HepG2 (cell line): ENCODE measurements at regions not wholly inside any gene's neighbourhood (a gene's known extent, or its start where the extent isn't known, plus 50 kb on each side); places are given as distances from the start of the nearest gene placed in this dataset.
A peak's percentile ranks its signal among the peaks of the same experiment; 100 is the strongest.

Experiments used
- ATAC-seq: fragments of 200-7000 bp; cut with Tn5 transposase; 3 replicates; pipeline ENCODE4 v1.9.1; 2020; ENCODE audit warnings: mild to moderate bottlenecking, moderate library complexity
- BruUV-seq: library from RNA; stranded (reverse); fragments of 400-500 nt; replicated peaks from 2 replicates; lab custom pipeline; 2021; lab: Mats Ljungman, UMichigan
- CTCF ChIA-PET: fragments of 300-600 bp; formaldehyde crosslinking; extraction: SDS; loops from one replicate; lab custom pipeline; 2021; ENCODE audit warnings: low total read pairs, inconsistent platforms, low intra/inter-chr PET ratio; lab: Yijun Ruan, JAX
- POLR2A ChIA-PET: fragments of 350-600 bp; sonication (Branson Sonifier 250); formaldehyde crosslinking; loops from one replicate; lab custom pipeline; 2020; ENCODE audit warnings: antibody characterized with exemption, inconsistent platforms; lab: Yijun Ruan, JAX
- DNase-seq: peaks from one replicate; pipeline ENCODE4 v3.0.0-alpha.2; 2015; ENCODE audit warnings: low spot score
- FAIRE-seq: peaks from 3 replicates; lab custom pipeline; 2011; peaks lifted over from hg19 to GRCh38; lab: Jason Lieb, UNC
- H2AFZ ChIP-seq: one replicate; pipeline ENCODE4 v1.6.1; 2011; ENCODE audit warnings: low read length, inconsistent platforms
- H3K27ac ChIP-seq: fragments of 300-600 bp; 3 replicates; pipeline ENCODE4 v1.8.0; 2011; ENCODE audit warnings: mixed run types, mild to moderate bottlenecking, mixed read lengths, low read length, inconsistent platforms; ENCODE audit not compliant: insufficient read depth; ENCODE audit errors: extremely low read length
- H3K27me3 ChIP-seq, 2 experiments: fragments of 200-600 bp in 1 of 2; 2 replicates in 1 of 2; 3 replicates in 1 of 2; pipeline versions ENCODE4 v1.6.0 to v1.8.0; 2011; ENCODE audit warnings: low read length in 2 of 2, mild to moderate bottlenecking in 2 of 2, moderate library complexity in 2 of 2, inconsistent platforms in 1 of 2; ENCODE audit not compliant: insufficient read depth in 2 of 2, control insufficient read depth in 1 of 2
- H3K36me3 ChIP-seq, 2 experiments: fragments of 200-600 bp in 1 of 2; replicated peaks in 1 of 2; 2 replicates in 1 of 2; 3 replicates in 1 of 2; pipeline versions ENCODE4 v1.5.1 to v1.8.0; 2011; ENCODE audit warnings: low read length in 2 of 2, inconsistent platforms in 1 of 2; ENCODE audit not compliant: insufficient read depth in 2 of 2, control insufficient read depth in 1 of 2
- H3K4me1 ChIP-seq: 2 replicates; pipeline ENCODE4 v1.5.1; 2012; ENCODE audit warnings: low read length, inconsistent platforms; ENCODE audit not compliant: insufficient read depth
- H3K4me2 ChIP-seq: 2 replicates; pipeline ENCODE4 v1.6.0; 2011; ENCODE audit warnings: low read depth, low read length, inconsistent platforms
- H3K4me3 ChIP-seq, 3 experiments: fragments of 200-600 bp in 1 of 3; sonication (generic), shearing (Covaris generic) in 1 of 3; replicated peaks in 1 of 3; 2 replicates each; pipeline ENCODE4 v1.5.1; 2011 to 2016; ENCODE audit warnings: low read length in 3 of 3, inconsistent platforms in 2 of 3, low read depth in 2 of 3, mild to moderate bottlenecking in 2 of 3, control low read depth in 1 of 3, mixed read lengths in 1 of 3; ENCODE audit not compliant: insufficient read depth in 1 of 3
- H3K79me2 ChIP-seq: one replicate; pipeline ENCODE4 v1.6.1; 2011; ENCODE audit warnings: low read length, inconsistent platforms; ENCODE audit not compliant: insufficient read depth
- H3K9ac ChIP-seq: 2 replicates; pipeline ENCODE4 v1.6.0; 2011; ENCODE audit warnings: mild to moderate bottlenecking, low read depth, low read length, inconsistent platforms; ENCODE audit not compliant: insufficient read depth
- H3K9me3 ChIP-seq: 2 replicates; pipeline ENCODE4 v1.5.1; 2012; ENCODE audit warnings: mild to moderate bottlenecking, low read length
- H4K20me1 ChIP-seq: 2 replicates; pipeline ENCODE4 v1.6.0; 2011; ENCODE audit warnings: inconsistent platforms, mild to moderate bottlenecking, low read length, moderate library complexity; ENCODE audit not compliant: insufficient read depth
- ARNTL ChIP-seq: sonication (generic); formaldehyde crosslinking; IDR thresholded peaks from 2 replicates; pipeline ENCODE4 v1.4.0; 2020; ENCODE audit warnings: mild to moderate bottlenecking, missing genetic modification reagents
- ATF4 ChIP-seq, 2 experiments: fragments of 450-650 bp in 1 of 2; sonication (generic) in 1 of 2; formaldehyde crosslinking; IDR thresholded peaks; 2 replicates each; pipeline versions ENCODE4 v1.5.0 to v1.8.0; 2020 to 2022; ENCODE audit warnings: mild to moderate bottlenecking in 1 of 2, missing genetic modification reagents in 1 of 2
- ERF ChIP-seq: IDR thresholded peaks from 2 replicates; pipeline ENCODE4 v1.6.1; 2018; ENCODE audit warnings: missing biosample characterization, missing genetic modification reagents
- FOSL2 ChIP-seq: sonication (generic); formaldehyde crosslinking; IDR thresholded peaks from 2 replicates; pipeline ENCODE4 v1.4.0; 2020; ENCODE audit warnings: missing genetic modification reagents
- FOXM1 ChIP-seq: sonication (generic); formaldehyde crosslinking; IDR thresholded peaks from 2 replicates; pipeline ENCODE4 v1.5.0; 2020; ENCODE audit warnings: missing genetic modification reagents
- HOXA7 ChIP-seq: sonication (generic); formaldehyde crosslinking; IDR thresholded peaks from 2 replicates; pipeline ENCODE4 v1.8.1; 2022; ENCODE audit warnings: mild to moderate bottlenecking, missing genetic modification reagents, moderate library complexity
- KLF9 ChIP-seq: IDR thresholded peaks from 2 replicates; pipeline ENCODE4 v1.6.1; 2016; ENCODE audit warnings: low read depth
- MAFF ChIP-seq: IDR thresholded peaks from 2 replicates; pipeline ENCODE4 v1.6.1; 2011; ENCODE audit warnings: low read depth, low read length, improper control_type of control experiment
- MED8 ChIP-seq: sonication (generic); formaldehyde crosslinking; IDR thresholded peaks from 2 replicates; pipeline ENCODE4 v1.8.1; 2023; ENCODE audit warnings: mild to moderate bottlenecking, missing genetic modification reagents; ENCODE audit not compliant: insufficient replicate concordance
- MLX ChIP-seq: IDR thresholded peaks from 2 replicates; pipeline ENCODE4 v1.6.1; 2016
- ONECUT2 ChIP-seq: sonication (generic); formaldehyde crosslinking; IDR thresholded peaks from 2 replicates; pipeline ENCODE4 v1.4.0; 2020; ENCODE audit warnings: missing genetic modification reagents
- REPIN1 ChIP-seq: sonication (generic); formaldehyde crosslinking; IDR thresholded peaks from 2 replicates; pipeline ENCODE4 v1.8.0; 2022; ENCODE audit warnings: missing genetic modification reagents, low read depth, mild to moderate bottlenecking, borderline replicate concordance
- ZBTB1 ChIP-seq: sonication (generic); formaldehyde crosslinking; IDR thresholded peaks from 2 replicates; pipeline ENCODE4 v1.4.0; 2020; ENCODE audit warnings: missing genetic modification reagents, borderline replicate concordance
- ZNF24 ChIP-seq: fragments of 450-650 bp; IDR thresholded peaks from 2 replicates; pipeline ENCODE4 v1.6.1; 2017; ENCODE audit warnings: antibody characterized with exemption, mild to moderate bottlenecking
- ZNF263 ChIP-seq: sonication (generic); formaldehyde crosslinking; IDR thresholded peaks from 2 replicates; pipeline ENCODE4 v1.4.0; 2020; ENCODE audit warnings: missing genetic modification reagents
- ZNF264 ChIP-seq: sonication (generic); formaldehyde crosslinking; IDR thresholded peaks from 2 replicates; pipeline ENCODE4 v1.4.0; 2020; ENCODE audit warnings: missing genetic modification reagents
- ZNF501 ChIP-seq: sonication (generic); formaldehyde crosslinking; IDR thresholded peaks from 2 replicates; pipeline ENCODE4 v1.5.1; 2020; ENCODE audit warnings: mild to moderate bottlenecking, moderate library complexity, missing genetic modification reagents
- ZSCAN30 ChIP-seq: sonication (generic); formaldehyde crosslinking; IDR thresholded peaks from 2 replicates; pipeline ENCODE4 v1.5.0; 2020; ENCODE audit warnings: mild to moderate bottlenecking, missing genetic modification reagents
- ZZZ3 ChIP-seq: sonication (generic); formaldehyde crosslinking; IDR thresholded peaks from 2 replicates; pipeline ENCODE4 v1.4.0; 2020; ENCODE audit warnings: missing genetic modification reagents, mild to moderate bottlenecking, borderline replicate concordance
- WGBS: methylation state at CpG from one replicate; pipeline ENCODE4 v1.1.6; 2017; ENCODE audit warnings: low lambda C conversion rate; 5-methylcytosine and 5-hydroxymethylcytosine counted together
- in situ Hi-C: cut with HindIII; loops from 2 replicates; pipeline ENCODE4 v1.10.0; 2017; ENCODE audit warnings: low pct_unique_long_range_greater_than_20kb; ENCODE audit not compliant: extremely low pct_ligation_motif_present
- intact Hi-C: fragments of 100-400 bp; cut with micrococcal nuclease; formaldehyde crosslinking; loops from one replicate; pipeline ENCODE4 v1.10.0; 2022; ENCODE audit not compliant: unreplicated experiment

- H2AFZ ChIP-seq, result no peak overlapping the region
- no peak overlapping the region for H3K4me2 ChIP-seq
- no TSS peak for BruUV-seq
- in situ Hi-C loops, result no loop called here
- ChIA-PET CTCF (no interaction called here), POLR2A (no interaction called here)
- ATAC-seq (no peak), DNase-seq (no peak), FAIRE-seq (no peak)
- H3K27me3 ChIP-seq, result 0 out of 5 replicates have a peak, but pooled peaks cover 0 to under 1% of the 10 kb centered on the region in 2 experiments
- H3K79me2 ChIP-seq, result no peaks in the 10 kb centered on the region
- no peak overlapping the region for H3K4me3 ChIP-seq
- no peaks in the 10 kb centered on the region for H3K9me3 ChIP-seq
- H3K27ac ChIP-seq, result no peak overlapping the region
- no peak overlapping the region for H3K9ac ChIP-seq
- intact Hi-C loops, result no loop called here
- 21% methylated on average over 3 of the region's 3 CpGs for WGBS
- H3K4me1 ChIP-seq, result no peaks in the 10 kb centered on the region
- H3K36me3 ChIP-seq, result no peaks in the 10 kb centered on the region
- H4K20me1 ChIP-seq, result no peaks in the 10 kb centered on the region
- TF ChIP-seq ZNF264 (CRISPR knock-in tag) (no peak), ONECUT2 (CRISPR knock-in tag) (no peak), FOXM1 (CRISPR knock-in tag) (no peak), ZSCAN30 (CRISPR knock-in tag) (no peak), ERF (CRISPR knock-in tag) (no peak), ZNF263 (CRISPR knock-in tag) (no peak)
Measured at GRCh38 chr7:21357151-21358097, 70.5 kb upstream of the SP4 start.

- no peaks in the 10 kb centered on the region for H3K9me3 ChIP-seq
- H4K20me1 ChIP-seq, result no peaks in the 10 kb centered on the region
- no peak overlapping the region for H3K4me2 ChIP-seq
- ATAC-seq (no peak), FAIRE-seq (no peak), DNase-seq (no peak)
- POLR2A ChIA-PET, result no interaction called here
- intact Hi-C loops, result no loop called here
- 0% methylated on average over 5 of the region's 5 CpGs for WGBS
- H3K4me1 ChIP-seq, result no peaks in the 10 kb centered on the region
- CTCF ChIA-PET, result no interaction called here
- H3K36me3 ChIP-seq, result no peaks in the 10 kb centered on the region
- in situ Hi-C loops, result no loop called here
- no peak overlapping the region for H2AFZ ChIP-seq
- H3K27me3 ChIP-seq, result no peaks in the 10 kb centered on the region
- H3K9ac ChIP-seq, result no peak overlapping the region
- H3K4me3 ChIP-seq, result no peak overlapping the region
- no TSS peak for BruUV-seq
- no peak overlapping the region for H3K27ac ChIP-seq
- no peaks in the 10 kb centered on the region for H3K79me2 ChIP-seq
- TF ChIP-seq ARNTL (CRISPR knock-in tag) (no peak), ZNF501 (no peak), ZNF24 (no peak), ATF4 (CRISPR knock-in tag; IDR thresholded peaks at IDR 0.05) (peak in 1 of 2 experiments; percentile 83; a peak in 2 of 4 replicates), HOXA7 (no peak), FOSL2 (CRISPR knock-in tag) (peak; percentile 33; the same call in 1 of the 2 replicates), MED8 (no peak), ONECUT2 (CRISPR knock-in tag) (no peak), ZBTB1 (CRISPR knock-in tag) (no peak), MAFF (no peak), KLF9 (CRISPR knock-in tag) (no peak), MLX (CRISPR knock-in tag) (no peak), REPIN1 (CRISPR knock-in tag) (no peak), ZZZ3 (no peak)
Measured at GRCh38 chr7:21358648-21359047, 69.2 kb upstream of the SP4 start.
